ENCODE measurements at regions not wholly inside any gene's neighbourhood (a gene's known extent, or its start where the extent isn't known, plus 50 kb on each side); places are given as distances from the start of the nearest gene placed in this dataset.
"Not testable (repeated sequence)": the region's sequence is repeated elsewhere in the genome, so short reads cannot be mapped to it uniquely, and the experiment has no call there.

DNA sequence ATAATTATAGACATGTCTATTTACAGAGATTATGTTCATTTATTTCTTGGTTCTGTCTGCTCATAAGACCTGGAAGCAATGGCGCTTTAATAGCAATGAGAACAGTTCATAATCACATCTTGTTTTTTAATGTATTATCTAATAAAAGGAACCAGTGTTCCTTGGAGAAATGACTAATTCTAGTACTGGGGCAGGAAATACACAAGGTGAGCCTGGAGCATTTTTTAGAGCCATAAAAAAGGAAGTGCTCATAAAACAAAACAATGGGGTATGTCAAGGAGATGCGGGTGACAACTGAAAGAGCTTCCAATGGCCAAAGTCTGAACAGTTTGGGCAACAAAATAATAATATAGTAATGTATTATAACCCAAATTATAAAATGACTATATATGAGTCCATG is 531.9 kb upstream of the CHD1 start:
- Histone ChIP-seq H3K9me3 (ENCODE audit: low read depth, low read length) (no peaks in the 10 kb centered on the region), H3K4me3 (no peak overlapping the region), H3K36me3 (ENCODE audit: insufficient read depth, low read length) (no peaks in the 10 kb centered on the region), H3K27ac (no peak overlapping the region), H3K9ac (ENCODE audit: insufficient read length) (no peak overlapping the region)
- TF ChIP-seq FOXP2 (optimal IDR thresholded peaks at IDR 0.05; ENCODE audit: control extremely low read depth, extremely low read length, insufficient read depth) (no peak), POLR2AphosphoS5 (IDR thresholded peaks at IDR 0.05; ENCODE audit: borderline replicate concordance, low read depth, low read length) (no peak), EZH2 (IDR thresholded peaks at IDR 0.05) (no peak)
- no peak for DNase-seq (ENCODE audit: low read depth, low spot score)

DNA sequence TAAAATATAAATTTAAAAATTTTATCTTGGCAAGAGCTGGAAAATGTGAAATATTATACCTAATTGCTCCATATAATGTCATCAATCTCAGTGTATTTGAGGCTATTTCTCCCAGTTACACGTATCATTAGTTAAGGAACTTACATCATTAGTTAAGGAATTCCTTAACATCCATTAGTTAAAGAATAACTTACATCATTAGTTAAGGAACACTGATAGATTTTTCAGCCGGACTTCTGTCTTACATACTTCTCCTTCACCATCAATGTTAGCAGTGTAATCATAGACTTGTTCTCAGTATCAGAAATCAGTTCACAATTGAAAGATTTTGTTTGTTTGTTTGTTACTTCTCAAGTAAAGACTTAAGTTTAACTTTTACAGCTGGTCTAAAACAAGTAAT is 524.4 kb upstream of the CHD1 start:
- no peak overlapping the region for H3K9ac ChIP-seq (ENCODE audit: insufficient read length)
- no peaks in the 10 kb centered on the region for H3K9me3 ChIP-seq (ENCODE audit: low read depth, low read length)
- TF ChIP-seq POLR2AphosphoS5 (IDR thresholded peaks at IDR 0.05; ENCODE audit: borderline replicate concordance, low read depth, low read length) = no peak
- no peak for TF ChIP-seq FOXP2 (optimal IDR thresholded peaks at IDR 0.05; ENCODE audit: control extremely low read depth, extremely low read length, insufficient read depth)
- no peak for TF ChIP-seq EZH2 (IDR thresholded peaks at IDR 0.05)
- no peaks in the 10 kb centered on the region for H3K36me3 ChIP-seq (ENCODE audit: insufficient read depth, low read length)
- no peak for DNase-seq (ENCODE audit: low read depth, low spot score)
- H3K4me3 ChIP-seq = no peak overlapping the region
- no peak overlapping the region for H3K27ac ChIP-seq

- TF ChIP-seq FOXP2 (optimal IDR thresholded peaks at IDR 0.05; ENCODE audit: control extremely low read depth, extremely low read length, insufficient read depth) (no peak), EZH2 (IDR thresholded peaks at IDR 0.05) (no peak), POLR2AphosphoS5 (IDR thresholded peaks at IDR 0.05; ENCODE audit: borderline replicate concordance, low read depth, low read length) (no peak)
- Histone ChIP-seq H3K9me3 (ENCODE audit: low read depth, low read length) (no peaks in the 10 kb centered on the region), H3K9ac (ENCODE audit: insufficient read length) (no peak overlapping the region), H3K27ac (no peak overlapping the region), H3K36me3 (ENCODE audit: insufficient read depth, low read length) (no peaks in the 10 kb centered on the region), H3K4me3 (no peak overlapping the region)
- no peak for DNase-seq (ENCODE audit: low read depth, low spot score)
These were observed 521.0 kb upstream of the CHD1 start for GRCh38 chr5:99449786-99450185.

DNA sequence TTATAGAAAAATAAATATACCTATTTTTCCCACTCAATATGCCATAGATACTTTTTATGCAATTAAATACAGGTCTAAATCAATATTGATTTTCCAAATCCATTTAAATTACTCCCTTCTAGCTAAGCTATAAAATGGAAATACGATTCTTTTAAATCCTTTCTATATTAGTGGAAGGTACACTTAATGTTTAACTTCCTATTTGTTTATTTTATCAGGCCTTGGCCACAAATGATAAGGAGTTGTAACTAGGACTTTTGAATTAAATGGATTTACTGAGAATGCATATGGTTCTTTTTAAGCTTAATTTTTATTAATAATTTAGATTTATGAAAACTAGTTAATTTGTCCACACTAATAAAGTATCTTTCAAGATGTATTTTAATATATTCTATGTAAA is 517.0 kb upstream of the CHD1 start:
- Histone ChIP-seq H3K36me3 (ENCODE audit: insufficient read depth, low read length) (no peaks in the 10 kb centered on the region), H3K9ac (ENCODE audit: insufficient read length) (no peak overlapping the region), H3K4me3 (no peak overlapping the region), H3K27ac (no peak overlapping the region), H3K9me3 (ENCODE audit: low read depth, low read length) (no peaks in the 10 kb centered on the region)
- TF ChIP-seq EZH2 (IDR thresholded peaks at IDR 0.05) = no peak
- TF ChIP-seq POLR2AphosphoS5 (IDR thresholded peaks at IDR 0.05; ENCODE audit: borderline replicate concordance, low read depth, low read length) = no peak
- no peak for TF ChIP-seq FOXP2 (optimal IDR thresholded peaks at IDR 0.05; ENCODE audit: control extremely low read depth, extremely low read length, insufficient read depth)
- no peak for DNase-seq (ENCODE audit: low read depth, low spot score)

- no peak for TF ChIP-seq POLR2AphosphoS5 (IDR thresholded peaks at IDR 0.05; ENCODE audit: borderline replicate concordance, low read depth, low read length)
- TF ChIP-seq FOXP2 (optimal IDR thresholded peaks at IDR 0.05; ENCODE audit: control extremely low read depth, extremely low read length, insufficient read depth) = no peak
- TF ChIP-seq EZH2 (IDR thresholded peaks at IDR 0.05) = no peak
- no peak for DNase-seq (ENCODE audit: low read depth, low spot score)
- H3K36me3 ChIP-seq (ENCODE audit: insufficient read depth, low read length) = no peaks in the 10 kb centered on the region
- H3K9me3 ChIP-seq (ENCODE audit: low read depth, low read length) = no peaks in the 10 kb centered on the region
- no peak overlapping the region for H3K9ac ChIP-seq (ENCODE audit: insufficient read length)
- H3K27ac ChIP-seq = no peak overlapping the region
- no peak overlapping the region for H3K4me3 ChIP-seq
These were observed 512.4 kb upstream of the CHD1 start for GRCh38 chr5:99441235-99441634.

DNA sequence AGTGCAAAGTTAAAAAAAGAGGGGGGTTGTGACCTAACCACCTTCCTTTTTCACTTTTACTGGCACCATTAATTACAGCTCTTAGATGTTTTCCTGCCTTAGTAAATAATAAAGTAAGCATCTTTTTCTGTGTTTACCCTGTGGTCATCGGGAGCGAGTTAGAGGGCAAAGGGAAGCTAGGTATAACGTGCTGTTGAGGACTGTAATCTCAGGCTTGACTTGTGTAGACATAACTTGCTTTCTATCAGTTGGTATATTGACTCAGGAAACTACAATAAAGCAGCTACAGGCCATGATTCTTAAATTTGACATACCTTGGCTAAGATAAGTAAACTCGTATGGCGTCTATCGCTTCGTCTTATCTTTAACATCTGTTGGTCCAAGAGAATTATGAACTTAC is 509.8 kb upstream of the CHD1 start:
- no peak for DNase-seq (ENCODE audit: low read depth, low spot score)

DNA sequence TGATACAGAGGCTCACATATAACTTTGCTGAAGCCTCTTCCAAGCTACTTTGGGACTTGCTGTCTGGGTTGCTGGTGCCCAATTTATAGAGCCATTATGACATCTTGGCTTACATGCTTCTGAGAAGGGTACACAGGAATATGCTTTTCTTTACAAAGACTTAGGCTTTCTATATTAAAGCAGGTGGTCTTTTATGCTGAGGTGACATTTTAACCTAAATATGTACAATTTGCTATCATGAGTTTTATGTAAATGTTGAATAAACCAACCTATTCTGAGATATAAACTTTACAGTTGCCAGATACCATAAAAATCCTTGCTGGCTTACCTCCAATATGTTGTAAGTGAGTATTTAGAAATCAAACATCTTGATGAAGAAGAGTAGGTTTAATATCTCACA is 509.2 kb upstream of the CHD1 start:
- no peak overlapping the region for H3K27ac ChIP-seq
- TF ChIP-seq FOXP2 (optimal IDR thresholded peaks at IDR 0.05; ENCODE audit: control extremely low read depth, extremely low read length, insufficient read depth) = no peak
- no peak for TF ChIP-seq POLR2AphosphoS5 (IDR thresholded peaks at IDR 0.05; ENCODE audit: borderline replicate concordance, low read depth, low read length)
- DNase-seq (ENCODE audit: low read depth, low spot score) = no peak
- no peaks in the 10 kb centered on the region for H3K36me3 ChIP-seq (ENCODE audit: insufficient read depth, low read length)
- no peaks in the 10 kb centered on the region for H3K9me3 ChIP-seq (ENCODE audit: low read depth, low read length)
- H3K9ac ChIP-seq (ENCODE audit: insufficient read length) = no peak overlapping the region
- no peak overlapping the region for H3K4me3 ChIP-seq

More for the DNA sequence above, 509.8 kb upstream of the CHD1 start:
- Histone ChIP-seq H3K9me3 (ENCODE audit: low read depth, low read length) (no peaks in the 10 kb centered on the region), H3K27ac (no peak overlapping the region), H3K36me3 (ENCODE audit: insufficient read depth, low read length) (no peaks in the 10 kb centered on the region), H3K4me3 (no peak overlapping the region), H3K9ac (ENCODE audit: insufficient read length) (no peak overlapping the region)
- TF ChIP-seq FOXP2 (optimal IDR thresholded peaks at IDR 0.05; ENCODE audit: control extremely low read depth, extremely low read length, insufficient read depth) (no peak), POLR2AphosphoS5 (IDR thresholded peaks at IDR 0.05; ENCODE audit: borderline replicate concordance, low read depth, low read length) (no peak), EZH2 (IDR thresholded peaks at IDR 0.05) (no peak)

DNA sequence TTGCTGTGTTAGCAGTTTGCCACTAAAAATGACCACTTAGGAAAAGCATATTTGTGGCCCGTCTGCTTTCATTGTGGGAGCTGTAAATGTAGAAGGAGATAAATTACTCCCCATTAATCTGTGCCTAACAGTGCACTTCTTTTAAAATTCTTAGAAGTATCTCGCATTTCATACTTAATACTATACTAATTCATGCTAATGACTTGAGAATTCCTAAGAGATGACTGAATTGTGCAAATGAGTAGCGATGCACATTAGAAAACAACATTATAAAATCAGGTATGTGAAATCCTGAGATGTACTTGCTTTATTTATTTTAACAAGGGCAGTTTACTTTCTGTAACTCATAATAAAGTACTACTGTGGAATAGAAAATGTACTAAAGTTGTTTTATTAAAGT is 494.6 kb upstream of the CHD1 start:
- H3K9ac ChIP-seq (ENCODE audit: insufficient read length); H3K4me3 ChIP-seq; H3K27ac ChIP-seq; DNase-seq (ENCODE audit: low read depth, low spot score); H3K36me3 ChIP-seq (ENCODE audit: insufficient read depth, low read length); H3K9me3 ChIP-seq (ENCODE audit: low read depth, low read length): not testable (repeated sequence)

DNA sequence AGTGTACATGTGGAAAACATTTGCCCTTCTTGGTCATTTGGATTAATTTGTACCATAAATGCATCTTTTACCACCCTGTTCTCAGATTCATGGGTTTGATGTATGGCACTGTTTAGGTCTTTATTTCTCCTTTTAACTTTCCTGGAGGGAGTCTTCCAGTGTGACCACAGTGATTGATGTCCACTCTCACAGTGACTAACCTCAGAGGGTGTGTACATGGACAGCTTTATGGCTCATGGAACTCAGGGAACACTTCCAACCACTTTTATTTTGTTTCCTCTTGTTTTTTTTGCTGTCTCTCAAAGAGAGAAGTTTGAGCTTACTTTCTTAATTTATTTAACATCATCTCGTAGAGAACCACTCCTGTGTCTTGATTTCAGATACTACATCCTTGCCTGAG is 489.8 kb upstream of the CHD1 start:
- DNase-seq (ENCODE audit: low read depth, low spot score); H3K9me3 ChIP-seq (ENCODE audit: low read depth, low read length): not testable (repeated sequence)

DNA sequence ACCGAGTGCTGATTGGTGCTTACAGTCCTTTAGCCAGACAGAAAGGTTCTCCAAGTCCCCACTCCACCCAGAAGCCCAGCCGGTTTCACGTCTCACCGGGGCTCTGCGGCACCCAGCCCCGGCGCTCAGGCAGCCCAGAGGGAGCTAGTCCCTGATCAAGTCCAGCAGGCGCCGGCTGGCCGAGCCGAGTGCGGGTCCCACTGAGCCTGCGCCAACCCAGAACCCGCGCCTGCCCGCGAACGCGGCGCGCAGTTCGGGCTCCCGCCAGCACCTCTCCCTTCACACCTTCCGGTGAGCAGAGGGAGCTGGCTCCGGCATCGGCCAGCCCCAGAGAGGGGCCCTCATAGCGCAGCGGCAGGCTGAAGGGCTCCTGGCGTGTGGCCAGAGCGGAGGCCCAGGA is 481.6 kb upstream of the CHD1 start:
- H3K36me3 ChIP-seq (ENCODE audit: insufficient read depth, low read length); DNase-seq (ENCODE audit: low read depth, low spot score); H3K9me3 ChIP-seq (ENCODE audit: low read depth, low read length); H3K4me3 ChIP-seq; H3K27ac ChIP-seq; H3K9ac ChIP-seq (ENCODE audit: insufficient read length): not testable (repeated sequence)

More for the DNA sequence above, 489.8 kb upstream of the CHD1 start:
- not testable (repeated sequence) for H3K27ac ChIP-seq; H3K36me3 ChIP-seq (ENCODE audit: insufficient read depth, low read length); H3K9ac ChIP-seq (ENCODE audit: insufficient read length); H3K4me3 ChIP-seq

- not testable (repeated sequence) for DNase-seq (ENCODE audit: low read depth, low spot score); H3K4me3 ChIP-seq; H3K9ac ChIP-seq (ENCODE audit: insufficient read length); H3K27ac ChIP-seq; H3K9me3 ChIP-seq (ENCODE audit: low read depth, low read length); H3K36me3 ChIP-seq (ENCODE audit: insufficient read depth, low read length)
These were observed 476.0 kb upstream of the CHD1 start for GRCh38 chr5:99404764-99405302.

GRCh38 chr5:99400571-99400970 is 471.8 kb upstream of the CHD1 start:
- DNase-seq (ENCODE audit: low read depth, low spot score); H3K4me3 ChIP-seq; H3K27ac ChIP-seq; H3K9me3 ChIP-seq (ENCODE audit: low read depth, low read length); H3K36me3 ChIP-seq (ENCODE audit: insufficient read depth, low read length); H3K9ac ChIP-seq (ENCODE audit: insufficient read length): not testable (repeated sequence)
